NCI-H187 treated with DMSO at 0.1 percent for 48 hours (cell line): ENCODE measurements at regions not wholly inside any gene's neighbourhood (a gene's known extent, or its start where the extent isn't known, plus 50 kb on each side); places are given as distances from the start of the nearest gene placed in this dataset.

Experiments used
- DNase-seq: peaks from one replicate; lab custom pipeline; 2025; lab: John Stamatoyannopoulos, UW

GRCh38 chr9:11320989-11321388, 708.2 kb upstream of the PTPRD start:
- no peak for DNase-seq

DNA sequence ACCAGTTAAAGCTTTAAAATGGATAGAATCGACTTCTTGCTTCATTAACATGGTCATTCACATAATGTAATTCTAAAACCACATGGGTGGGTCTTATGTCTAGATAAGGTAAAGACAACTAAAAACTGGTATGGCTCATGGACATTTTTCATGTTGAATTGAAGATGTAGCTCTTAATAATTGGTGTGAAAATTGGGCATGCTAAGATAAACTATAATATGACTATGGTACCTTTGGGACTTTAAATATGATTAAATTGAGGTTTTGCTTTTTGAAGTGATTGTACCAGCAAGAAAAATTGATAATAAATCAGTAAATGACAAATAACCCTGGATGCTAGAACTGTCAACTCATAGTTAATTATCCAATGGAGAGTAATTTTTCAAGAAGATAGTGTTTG, 710.7 kb upstream of the PTPRD start:
- DNase-seq: no peak

- DNase-seq: no peak
Measured at GRCh38 chr9:11326231-11326630, 713.4 kb upstream of the PTPRD start.

GRCh38 chr9:11328326-11328725, 715.5 kb upstream of the PTPRD start:
- no peak for DNase-seq

DNA sequence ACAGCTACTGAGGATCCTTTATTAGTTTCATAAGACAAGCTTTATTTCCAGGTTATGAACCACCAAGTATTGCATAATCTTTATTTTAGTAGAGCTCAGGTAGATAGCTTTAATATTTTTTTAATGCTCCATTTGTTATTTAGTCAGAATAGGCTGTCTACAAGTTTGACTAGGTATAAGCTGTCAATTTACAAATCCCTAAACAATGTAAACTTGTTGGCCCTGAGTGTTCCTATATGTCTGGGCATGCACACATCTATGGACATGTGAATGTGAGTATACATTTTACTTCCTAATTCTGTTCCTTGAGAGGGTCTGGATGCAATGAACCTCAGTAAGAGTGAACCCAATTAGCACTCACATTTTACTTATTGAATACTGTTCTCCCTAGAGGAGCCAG, 722.2 kb upstream of the PTPRD start:
- DNase-seq: no peak

DNA sequence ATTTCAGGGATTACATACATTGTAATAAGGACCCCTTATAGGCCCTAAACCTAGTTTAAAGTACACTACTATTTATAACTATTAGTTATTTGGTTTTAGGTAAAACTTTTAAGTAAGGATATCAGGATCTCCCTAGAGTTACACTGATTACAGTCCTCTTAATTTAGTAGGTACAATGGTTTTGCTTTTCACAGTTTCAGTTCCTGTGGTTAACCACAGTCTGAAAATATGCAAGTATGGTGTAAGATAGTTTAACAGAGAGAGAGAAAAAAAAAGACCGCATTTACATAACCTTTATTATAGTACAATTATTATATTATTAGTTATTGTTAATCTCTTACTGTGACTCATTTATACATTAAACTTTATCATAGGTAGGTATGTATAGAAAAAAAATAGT, 725.3 kb upstream of the PTPRD start:
- DNase-seq: no peak

DNA sequence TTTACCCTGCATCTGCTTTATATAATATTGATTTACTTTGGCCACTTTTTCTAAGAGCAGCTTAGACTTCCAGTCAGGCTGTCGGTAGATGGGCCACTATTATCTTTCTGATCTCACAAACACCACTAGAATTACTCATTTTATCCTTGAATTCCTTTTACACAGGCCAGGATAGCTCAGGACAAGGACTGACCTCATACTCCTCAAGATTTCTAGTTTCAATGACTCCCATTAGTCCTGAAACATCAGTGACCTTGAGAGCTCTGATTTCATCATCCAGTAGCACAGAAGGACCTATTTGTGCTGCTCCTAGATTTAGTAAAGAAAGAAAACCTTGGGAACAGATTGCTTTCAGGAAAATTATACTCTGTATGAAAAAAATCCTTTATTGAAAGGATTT, 727.9 kb upstream of the PTPRD start:
- DNase-seq: no peak

GRCh38 chr9:11347437-11347836, 734.6 kb upstream of the PTPRD start:
- DNase-seq: no peak

DNA sequence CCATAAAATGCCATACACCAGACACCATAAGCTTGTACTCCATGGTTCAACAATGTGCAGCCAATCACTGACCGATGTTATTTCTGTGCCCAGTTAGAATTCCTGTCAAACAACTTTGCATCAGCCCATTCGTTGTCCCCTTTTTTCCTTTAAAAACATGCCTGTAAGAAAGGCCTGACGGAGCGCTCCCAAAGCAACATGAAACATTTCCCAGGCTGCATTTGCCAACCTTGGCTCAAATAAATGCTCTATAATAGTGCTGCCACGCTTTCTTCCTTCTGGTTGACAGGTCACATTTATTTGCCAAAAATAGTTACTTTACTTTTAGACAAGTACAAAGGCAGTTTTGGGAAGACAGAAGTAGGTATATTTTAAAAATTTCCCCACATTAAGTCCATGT, 735.6 kb upstream of the PTPRD start:
- DNase-seq: no peak

DNA sequence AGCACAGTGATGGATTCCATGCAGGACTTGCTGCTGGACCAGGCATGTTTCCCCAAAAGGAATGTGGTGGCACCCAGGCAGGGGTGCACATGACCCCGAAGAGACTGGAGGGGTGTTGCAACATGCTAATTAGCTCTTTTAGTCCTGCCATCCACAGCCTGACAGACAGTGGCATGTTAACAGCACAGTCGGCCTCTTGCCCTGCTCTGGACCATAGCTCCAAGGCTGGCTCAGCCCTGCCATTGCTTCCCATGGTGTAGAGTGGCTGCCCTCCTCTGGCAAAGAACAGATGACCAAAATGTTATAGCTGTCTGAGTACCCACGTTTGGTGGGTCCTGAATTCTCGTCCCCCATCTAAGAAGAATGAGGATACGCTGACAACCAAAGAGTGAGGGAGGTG, 736.4 kb upstream of the PTPRD start:
- no peak for DNase-seq

GRCh38 chr9:11352612-11353011, 739.8 kb upstream of the PTPRD start:
- DNase-seq: no peak

- no peak for DNase-seq
Measured at GRCh38 chr9:11356067-11356466, 743.3 kb upstream of the PTPRD start.

DNA sequence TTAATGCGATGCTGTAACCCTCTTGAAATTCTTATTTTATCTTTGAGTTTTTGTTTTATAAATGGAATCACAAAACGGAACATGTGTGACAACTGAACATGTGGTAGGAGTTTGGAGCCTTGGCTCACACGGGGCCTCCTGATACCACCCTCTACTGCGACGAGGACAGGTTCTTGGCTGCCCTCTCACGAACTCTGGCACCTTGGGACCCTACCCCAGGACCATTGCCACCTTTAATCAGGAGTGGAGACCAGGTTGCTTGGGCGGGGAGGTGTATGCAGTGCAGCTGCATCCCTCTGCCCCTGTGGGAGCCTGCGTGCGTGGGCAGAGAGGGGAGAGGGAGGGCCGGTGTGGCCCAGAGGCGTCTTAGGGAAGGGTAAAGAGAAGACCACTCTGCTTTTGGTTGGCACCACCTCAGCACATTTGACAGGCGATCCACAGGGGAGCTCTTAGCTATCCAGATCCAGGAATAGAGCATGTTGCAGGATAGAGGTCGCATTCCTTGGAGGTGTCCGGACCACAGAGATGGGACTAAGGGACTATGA, 753.9 kb upstream of the PTPRD start:
- no peak for DNase-seq

- no peak for DNase-seq
Measured at GRCh38 chr9:11374926-11375325, 762.1 kb upstream of the PTPRD start.

- DNase-seq: no peak
Measured at GRCh38 chr9:11402621-11403020, 789.8 kb upstream of the PTPRD start.

DNA sequence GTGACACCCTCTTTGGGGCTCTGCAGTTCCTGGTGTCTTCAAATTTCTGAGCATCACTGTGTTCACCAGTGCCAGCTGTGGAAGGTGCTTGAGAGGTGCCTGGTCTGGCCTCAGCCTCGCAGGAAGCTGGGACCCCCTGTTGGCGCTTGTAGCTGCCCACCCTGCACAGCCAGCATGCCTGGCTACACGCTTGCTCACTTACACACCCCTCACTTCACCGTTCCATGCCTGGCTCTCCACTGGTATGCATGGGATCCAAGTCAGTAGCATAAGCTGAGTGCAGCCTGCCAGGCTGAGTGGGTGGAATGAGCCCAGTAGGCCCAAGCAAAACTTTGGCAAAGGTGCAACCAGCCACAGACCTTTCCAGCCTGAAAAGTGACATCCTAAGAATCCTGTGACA, 801.4 kb upstream of the PTPRD start:
- no peak for DNase-seq

DNA sequence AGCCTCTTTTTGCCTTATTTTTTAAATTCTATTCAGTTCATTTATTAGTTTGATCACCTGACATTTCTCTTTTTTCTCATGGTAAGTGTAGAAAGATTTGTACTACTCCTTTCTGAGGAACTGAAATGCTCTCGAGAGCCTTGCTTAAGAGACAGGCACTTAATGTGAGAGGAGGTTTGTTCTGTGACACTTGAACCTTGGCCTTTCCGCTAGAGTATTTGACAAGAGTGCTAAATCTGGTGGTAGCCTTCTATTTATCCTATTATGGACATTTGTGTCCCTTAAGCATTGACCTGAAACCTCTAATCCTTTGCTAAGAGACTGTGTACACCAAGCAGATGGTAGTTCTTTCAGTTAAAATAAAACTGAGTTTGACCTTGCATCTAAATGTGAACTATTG, 805.0 kb upstream of the PTPRD start:
- no peak for DNase-seq

- no peak for DNase-seq
Measured at GRCh38 chr9:11431490-11431889, 818.7 kb upstream of the PTPRD start.

GRCh38 chr9:11432361-11432760, 819.6 kb upstream of the PTPRD start:
- DNase-seq: no peak

DNA sequence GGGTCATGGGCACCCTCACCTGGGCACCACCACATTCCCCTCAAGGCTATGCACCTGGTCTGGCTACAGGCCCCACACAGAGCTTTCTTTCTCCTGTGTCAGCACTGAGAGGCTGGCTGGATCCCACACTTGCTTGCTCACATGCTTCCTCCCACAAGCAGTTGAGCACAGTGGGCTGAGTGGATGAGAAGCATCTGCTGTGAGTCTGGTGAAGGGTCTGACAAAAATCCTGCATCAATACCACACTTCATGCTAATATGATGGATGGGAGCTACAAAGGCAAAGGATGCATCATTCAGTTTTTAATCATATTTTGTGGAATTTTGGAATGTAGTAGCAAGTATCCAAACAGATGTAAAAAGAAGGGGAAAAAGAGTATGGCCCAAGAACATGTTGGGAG, 830.8 kb upstream of the PTPRD start:
- DNase-seq: no peak

DNA sequence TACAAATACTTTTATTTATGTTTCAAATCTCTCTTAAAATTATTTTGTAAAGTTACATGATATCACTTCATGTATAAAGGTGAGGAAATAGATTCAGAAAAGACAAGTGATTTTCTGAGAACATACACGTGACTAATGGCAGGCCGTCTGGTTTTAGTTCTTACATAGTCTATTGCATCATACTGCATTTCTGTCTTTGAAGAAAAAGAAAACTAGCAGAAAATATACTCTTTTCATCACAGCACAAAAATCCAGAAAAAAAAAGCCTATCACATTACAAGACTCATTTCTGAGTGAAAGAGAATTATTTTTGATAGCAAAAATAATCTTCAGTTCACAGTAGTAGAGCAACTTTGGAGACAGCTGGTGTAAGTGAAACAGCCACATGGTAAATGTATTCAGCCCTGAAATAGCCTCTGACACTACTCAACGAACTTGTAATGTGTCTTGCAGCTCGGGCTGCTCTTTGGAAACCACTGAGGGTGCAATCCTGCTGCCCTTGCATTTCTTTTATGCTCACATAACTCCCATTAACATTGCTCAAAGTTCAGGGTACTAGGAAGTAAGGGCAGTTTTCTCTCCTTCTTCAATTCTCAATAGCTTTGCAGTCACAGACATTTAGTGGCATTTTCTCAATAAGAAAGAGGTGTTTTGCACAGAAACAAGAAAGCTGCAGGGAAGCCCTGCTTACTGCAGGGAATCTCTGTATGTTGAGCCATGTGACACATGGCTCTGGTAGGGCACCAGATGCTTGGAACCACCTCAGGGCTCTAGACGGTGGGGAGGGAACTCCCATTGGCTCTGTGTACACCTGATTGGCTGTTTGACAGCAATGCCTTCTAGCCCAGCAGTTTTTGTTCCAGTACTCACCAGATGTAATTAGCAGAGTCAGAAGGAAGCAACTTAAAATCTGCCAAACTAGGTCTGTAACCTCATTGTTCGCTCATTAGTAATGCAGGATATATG, 845.3 kb upstream of the PTPRD start:
- no peak for DNase-seq

DNA sequence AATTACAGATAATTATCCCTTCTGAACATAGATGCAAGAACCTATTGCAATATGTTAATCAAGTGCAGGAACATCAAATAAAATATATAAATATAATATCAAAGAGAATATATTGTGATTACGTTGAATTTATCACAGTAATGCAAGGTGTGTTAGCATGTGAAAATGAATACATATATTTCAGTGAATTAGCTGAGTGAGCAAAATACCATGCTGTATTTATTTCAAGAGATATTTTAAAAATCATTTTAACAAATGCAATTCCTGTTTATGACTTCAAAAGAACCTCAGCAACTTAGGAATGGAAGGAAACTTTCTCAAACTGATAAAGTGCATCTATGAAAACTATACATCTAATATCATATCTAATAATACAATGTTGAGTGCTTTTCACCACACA, 856.9 kb upstream of the PTPRD start:
- no peak for DNase-seq

- no peak for DNase-seq
Measured at GRCh38 chr9:11471321-11471720, 858.5 kb upstream of the PTPRD start.

DNA sequence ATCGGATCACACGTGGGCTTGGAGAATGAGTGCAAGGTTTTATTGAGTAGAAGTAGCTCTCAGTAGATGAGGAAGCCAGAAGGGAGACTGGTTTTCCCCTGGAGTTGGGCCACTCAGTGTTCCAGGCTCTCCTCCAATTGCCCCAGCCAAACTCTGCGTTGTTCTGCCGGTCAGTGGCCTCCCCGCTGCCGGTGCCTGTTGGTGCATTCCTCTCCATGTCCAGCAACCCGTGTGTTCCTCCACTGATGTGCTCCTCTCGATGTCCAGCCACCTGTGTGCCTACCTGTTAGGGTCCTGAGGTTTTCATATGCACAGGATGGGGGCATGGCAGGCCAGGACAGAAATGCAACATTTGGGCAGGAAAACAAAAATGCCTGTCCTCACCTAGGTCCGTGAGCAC, 888.0 kb upstream of the PTPRD start:
- no peak for DNase-seq
